Stomach (tissue), 8 donors: ENCODE measurements at regions not wholly inside any gene's neighbourhood (a gene's known extent, or its start where the extent isn't known, plus 50 kb on each side); places are given as distances from the start of the nearest gene placed in this dataset.

Experiments used
- DNase-seq, 2 donors: peaks; one replicate each; pipeline versions ENCODE4 v3.0.0 to v3.0.0-alpha.2; 2013 to 2019
- H3K27ac ChIP-seq, 5 donors: fragments of 200-600 bp in 4 of 5; sonication (generic) in 4 of 5; one replicate each; pipeline ENCODE4 v1.5.1; 2013 to 2019; ENCODE audit warnings: mild to moderate bottlenecking in 1 of 5, moderate library complexity in 1 of 5
- H3K27me3 ChIP-seq, 3 donors: fragments of 200-600 bp; sonication (generic); one replicate each; pipeline ENCODE4 v1.5.1; 2017 to 2019; ENCODE audit warnings: mixed run types in 1 of 3
- H3K36me3 ChIP-seq, 4 donors: fragments of 200-600 bp; sonication (generic); 1 replicate in 3 of 4; 2 replicates in 1 of 4; pipeline ENCODE4 v1.5.1; 2016 to 2019
- H3K4me1 ChIP-seq, 4 donors: fragments of 200-600 bp; sonication (generic); one replicate each; pipeline ENCODE4 v1.5.1; 2016 to 2019
- H3K4me3 ChIP-seq, 4 donors: fragments of 200-600 bp; sonication (generic) in 3 of 4; one replicate each; pipeline ENCODE4 v1.5.1; 2016 to 2019; ENCODE audit warnings: mild to moderate bottlenecking in 1 of 4
- H3K9me3 ChIP-seq, 4 donors: fragments of 200-600 bp; sonication (generic); one replicate each; pipeline ENCODE4 v1.5.1; 2016 to 2019
- EP300 ChIP-seq: sonication (generic); formaldehyde crosslinking; IDR thresholded peaks from one replicate; pipeline ENCODE4 v1.6.1; 2017; ENCODE audit warnings: antibody characterized with exemption
- POLR2A ChIP-seq, 4 donors: fragments of 450-650 bp; IDR thresholded peaks; one replicate each; pipeline ENCODE4 v1.6.1; 2016; ENCODE audit warnings: antibody characterized with exemption in 4 of 4, control low read depth in 2 of 4, mild to moderate bottlenecking in 1 of 4, moderate library complexity in 1 of 4
- POLR2AphosphoS5 ChIP-seq, 3 donors: sonication (generic); formaldehyde crosslinking; IDR thresholded peaks; one replicate each; pipeline ENCODE4 v1.6.1; 2016; ENCODE audit warnings: antibody characterized with exemption in 3 of 3
- WGBS, 5 donors: extraction: QIAGEN DNeasy Blood & Tissue Kit in 3 of 5; methylation state at CpG; one replicate each; pipeline versions ENCODE4 v1.1.5 to v1.1.7; 2013 to 2018; 5-methylcytosine and 5-hydroxymethylcytosine counted together
- intact Hi-C: fragments of 100-400 bp; cut with DNase I; formaldehyde crosslinking; loops from one replicate; pipeline ENCODE4 v1.15.1; 2023; ENCODE audit warnings: low total_unique reads
- TF ChIP-seq, protein P1 (sequence below), 7 experiments: fragments of 450-650 bp in 4 of 7; fragments of 200-600 bp in 3 of 7; sonication (generic) in 3 of 7; IDR thresholded peaks; one replicate each; pipeline ENCODE4 v1.5.1; 2016 to 2019; ENCODE audit warnings: antibody characterized with exemption in 7 of 7, control low read depth in 2 of 7, mild to moderate bottlenecking in 1 of 7
- donor health status: healthy with polysubstance abuse.
- donor health status: Bipolar disorder and iron deficiency.
- donor health status: healthy.

DNA sequence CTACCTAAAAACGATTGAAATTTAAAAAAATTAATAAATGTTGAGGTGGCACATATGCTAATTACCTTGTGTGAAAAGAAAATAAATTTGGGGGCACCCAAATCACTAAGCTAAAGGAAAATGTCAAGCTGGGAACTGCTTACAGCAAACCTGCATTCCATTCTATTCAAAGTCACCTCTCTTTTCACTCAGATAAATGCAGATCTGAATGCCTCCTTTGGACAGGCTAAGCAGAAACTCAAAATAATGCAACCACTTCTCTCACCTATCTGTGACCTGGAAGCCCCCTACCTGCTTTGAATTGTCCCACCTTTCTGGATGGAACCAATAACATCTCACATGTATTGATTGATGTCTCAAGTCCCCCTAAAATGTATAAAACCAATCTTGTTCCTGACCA is 628.7 kb downstream of the AMY1C start:
- DNase-seq, result no peak
- Histone ChIP-seq H3K4me3 (no peak overlapping the region), H3K9me3 (peaks cover 0 to 11% (median 0%) of the 10 kb centered on the region in 4 donors), H3K27me3 (no peaks in the 10 kb centered on the region), H3K36me3 (no peaks in the 10 kb centered on the region), H3K4me1 (no peaks in the 10 kb centered on the region), H3K27ac (no peak overlapping the region)
- WGBS, 5 donors, result 10 to 25% (median 15%) methylated on average over 1 of the region's 1 CpG
- intact Hi-C loops, result no loop called here
- TF ChIP-seq EP300 (no peak), POLR2AphosphoS5 (IDR thresholded peaks at IDR 0.05) (no peak), POLR2A (IDR thresholded peaks at IDR 0.05) (no peak)
- TF ChIP-seq, protein P1, sequence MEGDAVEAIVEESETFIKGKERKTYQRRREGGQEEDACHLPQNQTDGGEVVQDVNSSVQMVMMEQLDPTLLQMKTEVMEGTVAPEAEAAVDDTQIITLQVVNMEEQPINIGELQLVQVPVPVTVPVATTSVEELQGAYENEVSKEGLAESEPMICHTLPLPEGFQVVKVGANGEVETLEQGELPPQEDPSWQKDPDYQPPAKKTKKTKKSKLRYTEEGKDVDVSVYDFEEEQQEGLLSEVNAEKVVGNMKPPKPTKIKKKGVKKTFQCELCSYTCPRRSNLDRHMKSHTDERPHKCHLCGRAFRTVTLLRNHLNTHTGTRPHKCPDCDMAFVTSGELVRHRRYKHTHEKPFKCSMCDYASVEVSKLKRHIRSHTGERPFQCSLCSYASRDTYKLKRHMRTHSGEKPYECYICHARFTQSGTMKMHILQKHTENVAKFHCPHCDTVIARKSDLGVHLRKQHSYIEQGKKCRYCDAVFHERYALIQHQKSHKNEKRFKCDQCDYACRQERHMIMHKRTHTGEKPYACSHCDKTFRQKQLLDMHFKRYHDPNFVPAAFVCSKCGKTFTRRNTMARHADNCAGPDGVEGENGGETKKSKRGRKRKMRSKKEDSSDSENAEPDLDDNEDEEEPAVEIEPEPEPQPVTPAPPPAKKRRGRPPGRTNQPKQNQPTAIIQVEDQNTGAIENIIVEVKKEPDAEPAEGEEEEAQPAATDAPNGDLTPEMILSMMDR (IDR thresholded peaks at IDR 0.05), result no peak

DNA sequence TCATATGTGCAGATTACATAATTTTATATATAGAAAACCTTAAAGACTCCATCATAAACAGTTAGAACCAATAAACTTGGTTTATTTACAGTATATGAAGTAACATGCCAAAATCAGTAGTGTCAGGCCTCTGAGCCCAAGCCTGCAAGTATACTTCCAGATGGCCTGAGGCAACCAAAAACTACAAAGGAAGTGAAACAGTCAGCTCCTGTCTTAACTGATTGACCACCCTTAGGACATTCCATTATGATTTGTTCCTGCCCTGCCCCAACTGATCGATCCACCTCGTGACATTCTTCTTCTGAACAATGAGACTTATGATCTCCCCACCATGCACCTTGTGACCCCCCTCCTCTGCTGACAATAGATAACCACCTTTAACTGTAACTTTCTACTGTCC is 630.3 kb downstream of the AMY1C start:
- Histone ChIP-seq H3K4me1 (no peaks in the 10 kb centered on the region), H3K27me3 (no peaks in the 10 kb centered on the region), H3K27ac (no peak overlapping the region), H3K9me3 (peaks cover 0 to 12% (median 0%) of the 10 kb centered on the region in 4 donors), H3K4me3 (no peak overlapping the region), H3K36me3 (no peaks in the 10 kb centered on the region)
- no peak for DNase-seq
- 81 to 89% (median 86%) methylated on average over 2 of the region's 2 CpGs for WGBS, 5 donors
- intact Hi-C loops, result no loop called here
- TF ChIP-seq EP300 (no peak), POLR2AphosphoS5 (IDR thresholded peaks at IDR 0.05) (no peak), POLR2A (IDR thresholded peaks at IDR 0.05) (no peak)
- TF ChIP-seq, protein P1 (IDR thresholded peaks at IDR 0.05), result no peak

DNA sequence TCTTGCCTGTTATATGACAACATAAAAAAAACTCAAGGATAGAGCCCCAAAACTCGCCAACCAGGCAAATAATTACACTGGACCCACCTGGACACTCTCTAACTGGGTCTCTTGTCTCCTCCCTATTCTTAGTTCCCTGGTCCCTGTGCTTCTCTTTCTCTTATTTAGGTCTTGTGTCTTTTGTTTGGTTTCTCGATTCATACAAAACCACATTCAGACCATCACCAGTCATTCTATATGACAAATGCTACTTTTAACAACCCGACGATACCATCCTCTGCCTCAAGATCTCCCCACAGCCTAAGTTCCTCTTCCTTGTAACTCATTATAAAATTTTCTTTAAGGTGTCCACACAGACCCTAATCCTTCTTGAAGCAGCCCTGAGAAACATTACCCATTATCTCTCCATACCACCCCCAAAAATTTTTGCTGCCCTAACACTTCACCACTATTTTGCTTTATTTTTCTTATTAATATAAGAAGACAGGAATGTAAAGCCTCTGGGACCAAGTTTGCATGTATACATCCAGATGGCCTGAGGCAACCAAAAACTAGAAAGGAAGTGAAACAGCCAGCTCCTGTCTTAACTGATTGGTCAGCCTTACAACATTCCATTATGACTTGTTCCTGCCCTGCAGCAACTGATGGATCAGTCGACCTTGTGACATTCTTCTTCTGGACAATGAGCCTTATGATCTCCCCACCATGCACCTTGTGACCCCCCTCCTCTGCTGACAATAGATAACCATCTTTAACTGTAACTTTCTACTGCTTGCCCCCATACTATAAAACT is 638.2 kb downstream of the AMY1C start:
- no peak for DNase-seq
- no peaks in the 10 kb centered on the region for H3K27me3 ChIP-seq
- no peaks in the 10 kb centered on the region for H3K36me3 ChIP-seq
- 70 to 75% (median 74%) methylated on average over 5 of the region's 5 CpGs for WGBS, 5 donors
- H3K4me1 ChIP-seq, result no peaks in the 10 kb centered on the region
- no peak overlapping the region for H3K4me3 ChIP-seq
- intact Hi-C loops, result no loop called here
- H3K27ac ChIP-seq, result no peak overlapping the region
- TF ChIP-seq POLR2AphosphoS5 (IDR thresholded peaks at IDR 0.05) (no peak), EP300 (no peak), POLR2A (IDR thresholded peaks at IDR 0.05) (no peak)
- TF ChIP-seq, protein P1 (IDR thresholded peaks at IDR 0.05), result no peak
- H3K9me3 ChIP-seq, result peaks cover 0 to 23% (median 4%) of the 10 kb centered on the region in 4 donors

DNA sequence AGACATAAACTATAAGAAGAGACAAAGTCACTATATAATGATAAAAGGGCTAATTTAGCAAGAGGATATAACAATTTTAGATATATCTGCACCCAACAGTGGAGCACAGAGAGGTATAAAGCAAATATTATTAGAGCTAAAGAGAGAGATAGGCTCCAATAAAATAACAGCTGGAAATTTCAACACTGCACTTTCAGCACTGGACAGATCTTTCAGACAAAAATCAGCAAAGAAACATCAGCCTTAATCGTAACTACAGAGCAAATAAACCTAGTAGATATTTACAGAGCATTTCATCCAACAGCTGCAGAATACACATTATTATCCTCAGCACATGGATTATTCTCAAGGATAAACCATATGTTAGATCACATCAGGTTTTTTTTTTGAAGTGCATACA is 642.9 kb downstream of the AMY1C start:
- no peak overlapping the region for H3K4me3 ChIP-seq
- no peaks in the 10 kb centered on the region for H3K4me1 ChIP-seq
- intact Hi-C loops, result no loop called here
- TF ChIP-seq POLR2AphosphoS5 (IDR thresholded peaks at IDR 0.05) (no peak), EP300 (no peak), POLR2A (IDR thresholded peaks at IDR 0.05) (no peak)
- TF ChIP-seq, protein P1 (IDR thresholded peaks at IDR 0.05), result no peak
- H3K9me3 ChIP-seq, result peaks cover 0 to 17% (median 4%) of the 10 kb centered on the region in 4 donors
- H3K36me3 ChIP-seq, result no peaks in the 10 kb centered on the region
- H3K27ac ChIP-seq, result no peak overlapping the region
- 51 to 74% (median 58%) methylated on average over 1 of the region's 1 CpG for whole genome bisulfite sequencing, 5 donors
- DNase-seq, result no peak
- no peaks in the 10 kb centered on the region for H3K27me3 ChIP-seq
